HEK293T (cell line): ENCODE measurements at regions not wholly inside any gene's neighbourhood (a gene's known extent, or its start where the extent isn't known, plus 50 kb on each side); places are given as distances from the start of the nearest gene placed in this dataset.

ENCODE experiments used
- CTCF ChIA-PET: fragments of 350-600 bp; formaldehyde crosslinking; extraction: SDS; loops from one replicate; lab custom pipeline; 2021; ENCODE audit warnings: antibody characterized with exemption, inconsistent platforms; lab: Yijun Ruan, JAX
- POLR2A ChIA-PET: fragments of 350-600 bp; formaldehyde crosslinking; extraction: SDS; loops from one replicate; lab custom pipeline; 2020; ENCODE audit warnings: antibody characterized with exemption, inconsistent platforms; lab: Yijun Ruan, JAX
- DNase-seq: peaks from one replicate; pipeline ENCODE4 v3.0.0; 2012; ENCODE audit warnings: mixed read lengths; ENCODE audit errors: extremely low spot score
- ARNT ChIP-seq: fragments of 450-650 bp; IDR thresholded peaks from 2 replicates; pipeline ENCODE4 v1.6.1; 2017; ENCODE audit warnings: mild to moderate bottlenecking
- BHLHE40 ChIP-seq: fragments of 450-650 bp; IDR thresholded peaks from 2 replicates; pipeline ENCODE4 v1.6.1; 2016; ENCODE audit warnings: mild to moderate bottlenecking, moderate library complexity, borderline replicate concordance
- CTBP1 ChIP-seq: fragments of 450-650 bp; IDR thresholded peaks from 2 replicates; pipeline ENCODE4 v1.6.1; 2016; ENCODE audit warnings: borderline replicate concordance
- ELF4 ChIP-seq: fragments of 450-650 bp; IDR thresholded peaks from 2 replicates; pipeline ENCODE4 v1.6.1; 2017; ENCODE audit warnings: antibody characterized with exemption
- FOXA1 ChIP-seq: fragments of 450-650 bp; IDR thresholded peaks from 2 replicates; pipeline ENCODE4 v1.6.1; 2016; ENCODE audit warnings: mild to moderate bottlenecking
- FOXK2 ChIP-seq: fragments of 450-650 bp; IDR thresholded peaks from 2 replicates; pipeline ENCODE4 v1.6.1; 2016; ENCODE audit warnings: mild to moderate bottlenecking
- FOXM1 ChIP-seq: fragments of 450-650 bp; IDR thresholded peaks from 2 replicates; pipeline ENCODE4 v1.6.1; 2017; ENCODE audit warnings: mild to moderate bottlenecking, borderline replicate concordance
- HDGF ChIP-seq: fragments of 450-650 bp; IDR thresholded peaks from 2 replicates; pipeline ENCODE4 v1.6.1; 2017; ENCODE audit warnings: antibody characterized with exemption, borderline replicate concordance
- L3MBTL2 ChIP-seq: fragments of 450-650 bp; conservative IDR thresholded peaks from 2 replicates; pipeline ENCODE4 v1.6.1; 2016; ENCODE audit warnings: mild to moderate bottlenecking
- LEF1 ChIP-seq: fragments of 450-650 bp; IDR thresholded peaks from 2 replicates; pipeline ENCODE4 v1.6.1; 2017; ENCODE audit warnings: mild to moderate bottlenecking, borderline replicate concordance
- NFRKB ChIP-seq: fragments of 450-650 bp; IDR thresholded peaks from 2 replicates; pipeline ENCODE4 v1.6.1; 2016; ENCODE audit warnings: mild to moderate bottlenecking, moderate library complexity
- SP1 ChIP-seq: fragments of 450-650 bp; IDR thresholded peaks from 2 replicates; pipeline ENCODE4 v1.6.1; 2017
- SUZ12 ChIP-seq: fragments of 450-650 bp; IDR thresholded peaks from 2 replicates; pipeline ENCODE4 v1.6.1; 2016; ENCODE audit warnings: mild to moderate bottlenecking
- TARDBP ChIP-seq: fragments of 450-650 bp; IDR thresholded peaks from 2 replicates; pipeline ENCODE4 v1.6.1; 2016
- ZNF384 ChIP-seq: fragments of 450-650 bp; IDR thresholded peaks from 2 replicates; pipeline ENCODE4 v1.6.1; 2016
- TF ChIP-seq, protein P1 (sequence below): fragments of 450-650 bp; IDR thresholded peaks from 2 replicates; pipeline ENCODE4 v1.6.1; 2016

DNA sequence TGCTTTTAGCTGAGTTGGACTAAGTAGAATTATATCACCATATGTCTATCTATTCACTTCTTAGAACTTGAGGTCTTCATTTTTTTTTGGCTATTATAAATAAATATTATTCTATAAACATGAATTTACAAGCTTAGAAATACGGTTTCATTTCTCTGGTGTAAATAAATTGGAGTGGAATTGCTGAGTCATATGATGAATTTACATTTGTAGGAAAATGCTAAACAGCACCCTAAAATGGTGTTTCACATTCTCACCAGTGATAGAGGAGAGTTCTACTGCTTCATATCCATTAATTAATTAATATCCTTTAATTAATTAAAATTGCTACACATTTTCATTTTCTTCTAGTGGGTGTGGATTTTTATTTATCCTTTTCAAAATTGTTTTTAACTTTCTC is 318.3 kb downstream of the MDFIC start:
- POLR2A ChIA-PET: no interaction called here
- CTCF ChIA-PET: no interaction called here
- DNase-seq: no peak
- TF ChIP-seq SP1 (no peak), ELF4 (no peak), FOXK2 (no peak), SUZ12 (no peak), LEF1 (no peak), FOXA1 (no peak), BHLHE40 (no peak), NFRKB (no peak), ZNF384 (no peak), FOXM1 (no peak), L3MBTL2 (no peak), TARDBP (no peak)
- TF ChIP-seq, protein P1, sequence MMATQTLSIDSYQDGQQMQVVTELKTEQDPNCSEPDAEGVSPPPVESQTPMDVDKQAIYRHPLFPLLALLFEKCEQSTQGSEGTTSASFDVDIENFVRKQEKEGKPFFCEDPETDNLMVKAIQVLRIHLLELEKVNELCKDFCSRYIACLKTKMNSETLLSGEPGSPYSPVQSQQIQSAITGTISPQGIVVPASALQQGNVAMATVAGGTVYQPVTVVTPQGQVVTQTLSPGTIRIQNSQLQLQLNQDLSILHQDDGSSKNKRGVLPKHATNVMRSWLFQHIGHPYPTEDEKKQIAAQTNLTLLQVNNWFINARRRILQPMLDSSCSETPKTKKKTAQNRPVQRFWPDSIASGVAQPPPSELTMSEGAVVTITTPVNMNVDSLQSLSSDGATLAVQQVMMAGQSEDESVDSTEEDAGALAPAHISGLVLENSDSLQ: no peak

DNA sequence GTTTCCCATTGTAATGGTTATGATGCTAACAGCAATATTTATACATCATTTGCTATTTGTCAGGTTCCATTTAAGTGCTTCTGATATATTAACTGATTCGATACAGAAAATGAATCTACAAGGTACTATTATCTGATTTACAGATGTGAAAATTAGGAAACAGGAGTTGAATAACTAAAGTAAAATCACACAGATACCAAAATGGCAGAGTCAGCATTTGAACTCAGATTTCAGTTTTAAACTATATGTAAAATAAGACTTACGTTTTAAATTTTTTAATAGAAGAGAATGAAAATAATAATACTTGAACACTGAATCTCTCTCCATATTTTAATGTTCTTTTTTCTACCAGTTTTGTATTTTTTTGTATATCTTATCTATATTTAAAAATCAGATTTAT is 313.2 kb downstream of the MDFIC start:
- no peak for TF ChIP-seq LEF1
- no peak for TF ChIP-seq TARDBP
- no peak for TF ChIP-seq ZNF384
- TF ChIP-seq BHLHE40: no peak
- no peak for TF ChIP-seq SUZ12
- TF ChIP-seq CTBP1: no peak
- TF ChIP-seq FOXM1: no peak
- TF ChIP-seq NFRKB: no peak
- no peak for TF ChIP-seq FOXA1
- no peak for TF ChIP-seq SP1
- TF ChIP-seq ARNT: no peak
- TF ChIP-seq, protein P1: no peak
- TF ChIP-seq HDGF: no peak
- TF ChIP-seq ELF4: no peak
- TF ChIP-seq FOXK2: no peak
- CTCF ChIA-PET: no interaction called here
- POLR2A ChIA-PET: no interaction called here
- DNase-seq: no peak

DNA sequence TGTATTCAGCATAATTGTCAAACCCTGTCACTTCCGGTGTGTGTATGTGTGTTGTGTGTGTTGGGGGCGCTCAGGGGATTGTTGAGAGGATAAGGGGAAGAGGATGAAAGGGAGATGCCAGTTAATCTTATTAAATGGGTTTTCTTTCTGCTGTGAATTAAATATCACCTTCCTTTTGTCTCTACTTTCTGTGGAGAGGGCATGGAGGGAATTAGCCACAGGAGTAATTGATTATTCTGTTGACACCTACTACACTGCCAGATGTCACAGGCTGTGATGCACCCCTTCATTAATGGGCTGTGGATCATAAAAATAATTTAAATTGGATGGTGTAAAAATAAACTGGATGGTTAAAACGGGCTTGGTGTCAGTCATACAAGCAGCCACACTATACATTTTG is 311.9 kb downstream of the MDFIC start:
- CTCF ChIA-PET: no interaction called here
- no peak for DNase-seq
- POLR2A ChIA-PET: no interaction called here
- TF ChIP-seq, protein P1: no peak
- TF ChIP-seq ZNF384 (no peak), NFRKB (no peak), SP1 (no peak), CTBP1 (no peak), BHLHE40 (no peak), ARNT (no peak), TARDBP (no peak), LEF1 (no peak), L3MBTL2 (no peak), FOXA1 (no peak)

DNA sequence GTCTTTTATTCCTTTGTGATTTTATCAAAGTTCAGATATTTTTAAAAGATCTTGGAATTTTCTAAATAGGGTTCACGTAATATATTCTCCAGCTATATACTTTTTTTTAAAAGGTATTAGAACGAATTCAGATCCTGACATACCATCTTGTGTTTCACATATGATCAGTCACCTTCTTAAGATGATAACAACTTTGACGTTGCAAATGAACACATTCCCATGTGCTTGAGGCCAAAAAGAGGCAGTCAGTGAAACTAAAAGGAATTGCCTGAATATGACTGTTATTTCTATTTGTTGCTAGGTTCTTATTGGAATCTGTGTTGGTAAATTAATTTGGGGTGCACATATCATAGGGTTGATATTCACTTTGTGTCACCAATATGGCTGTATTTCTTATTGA is 310.1 kb downstream of the MDFIC start:
- ChIA-PET CTCF (no interaction called here), POLR2A (no interaction called here)
- no peak for DNase-seq
- no peak for TF ChIP-seq ARNT
- no peak for TF ChIP-seq SP1

DNA sequence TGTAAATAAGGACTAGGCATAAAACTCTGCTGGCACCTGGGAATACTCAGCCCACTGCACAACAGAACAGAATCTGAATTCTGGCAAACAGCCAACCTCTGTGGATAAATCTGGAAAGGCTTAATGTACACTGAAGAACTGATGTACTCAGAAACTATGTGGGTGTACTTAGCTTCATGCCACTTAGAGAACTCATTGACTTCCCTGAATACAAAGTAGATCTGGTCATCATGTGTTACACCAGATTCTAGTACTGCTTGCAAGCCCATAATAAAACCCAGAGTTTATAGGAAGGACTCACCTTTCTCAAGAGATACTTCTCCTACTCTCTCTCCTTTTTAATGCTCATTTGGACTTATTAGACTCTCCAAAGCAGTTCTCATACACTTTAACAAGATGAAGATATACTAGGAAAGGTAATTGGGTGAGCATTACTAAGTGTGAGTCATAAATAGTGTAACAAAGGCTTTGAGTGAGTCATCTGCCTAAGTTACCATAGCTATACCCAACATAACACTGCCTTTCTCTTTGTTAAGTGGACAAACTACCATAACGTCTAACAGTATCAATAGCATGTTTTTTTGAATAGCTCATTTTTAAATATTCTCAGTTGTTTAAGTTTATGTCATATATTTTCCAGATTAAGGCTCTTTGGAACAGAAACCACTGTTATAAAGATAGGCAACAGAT is 309.1 kb downstream of the MDFIC start:
- POLR2A ChIA-PET: no interaction called here
- TF ChIP-seq ZNF384 (no peak), SUZ12 (no peak), HDGF (no peak), NFRKB (no peak), TARDBP (no peak), ARNT (no peak), LEF1 (no peak), FOXK2 (no peak), L3MBTL2 (no peak), BHLHE40 (no peak), FOXA1 (no peak), CTBP1 (no peak), SP1 (no peak), ELF4 (no peak)
- TF ChIP-seq, protein P1: no peak
- CTCF ChIA-PET: interaction anchor here (0.5 kb wide), 1 partner anchor 13 kb away, joined by 3 read pairs; no protein-coding TSS in a partner anchor
- no peak for DNase-seq
